Caco-2 (cell line): ENCODE measurements at regions not wholly inside any gene's neighbourhood (a gene's known extent, or its start where the extent isn't known, plus 50 kb on each side); places are given as distances from the start of the nearest gene placed in this dataset.

Experiments
- BruUV-seq: library from RNA; stranded (reverse); fragments of 400-500 nt; replicated peaks from 2 replicates; lab custom pipeline; 2021; lab: Mats Ljungman, UMichigan
- CTCF ChIA-PET: fragments of 300-600 bp; sonication (Branson Sonifier 250); formaldehyde crosslinking; loops from one replicate; lab custom pipeline; 2022; ENCODE audit warnings: antibody characterized with exemption; lab: Charles Lee
- POLR2A ChIA-PET: fragments of 300-600 bp; sonication (Branson Sonifier 250); formaldehyde crosslinking; loops from one replicate; lab custom pipeline; 2022; ENCODE audit warnings: antibody characterized with exemption; lab: Charles Lee
- DNase-seq, 2 experiments: peaks; one replicate each; pipeline versions ENCODE4 v3.0.0 to v3.0.0-alpha.2; 2020 to 2022
- H3K27me3 ChIP-seq: replicated peaks from 2 replicates; pipeline ENCODE4 v1.6.0; 2011; ENCODE audit warnings: low read length; ENCODE audit not compliant: control insufficient read depth, insufficient read depth
- H3K36me3 ChIP-seq: 2 replicates; pipeline ENCODE4 v1.5.1; 2011; ENCODE audit warnings: low read length; ENCODE audit not compliant: control insufficient read depth, insufficient read depth
- H3K4me1 ChIP-seq: fragments of 250-450 bp; sonication (Bioruptor Pico); 2 replicates; pipeline ENCODE4 v1.5.1; 2020; ENCODE audit warnings: mild to moderate bottlenecking
- H3K4me3 ChIP-seq: 2 replicates; pipeline ENCODE4 v1.5.1; 2011; ENCODE audit warnings: low read depth, mild to moderate bottlenecking, control low read depth, low read length
- H3K9me3 ChIP-seq: fragments of 250-450 bp; sonication (Bioruptor Pico); 2 replicates; pipeline ENCODE4 v1.5.1; 2020; ENCODE audit warnings: mild to moderate bottlenecking, moderate library complexity
- H3K27ac Mint-ChIP-seq: one replicate; pipeline ENCODE4 v1.8.0; 2022; ENCODE audit warnings: mixed read lengths; ENCODE audit not compliant: unreplicated experiment
- H3K27me3 Mint-ChIP-seq: one replicate; pipeline ENCODE4 v1.8.0; 2022; ENCODE audit warnings: mixed read lengths; ENCODE audit not compliant: insufficient read depth, unreplicated experiment
- H3K36me3 Mint-ChIP-seq: one replicate; pipeline ENCODE4 v1.8.0; 2022; ENCODE audit warnings: mild to moderate bottlenecking, mixed read lengths; ENCODE audit not compliant: insufficient read depth, unreplicated experiment
- H3K4me1 Mint-ChIP-seq: one replicate; pipeline ENCODE4 v1.8.0; 2022; ENCODE audit warnings: low read depth, mixed read lengths; ENCODE audit not compliant: unreplicated experiment
- H3K4me3 Mint-ChIP-seq: one replicate; pipeline ENCODE4 v1.8.0; 2022; ENCODE audit warnings: mild to moderate bottlenecking, moderate library complexity, mixed read lengths; ENCODE audit not compliant: unreplicated experiment
- H3K9me3 Mint-ChIP-seq: one replicate; pipeline ENCODE4 v1.8.0; 2022; ENCODE audit warnings: mixed read lengths; ENCODE audit not compliant: unreplicated experiment
- CTCF ChIP-seq, 2 experiments: fragments of 200-600 bp in 1 of 2; IDR thresholded peaks; 1 replicate in 1 of 2; 2 replicates in 1 of 2; pipeline versions ENCODE4 v1.5.1 to v1.8.0; 2011 to 2022; ENCODE audit warnings: antibody characterized with exemption in 1 of 2, control low read depth in 1 of 2, inconsistent platforms in 1 of 2, low read depth in 1 of 2, low read length in 1 of 2, mild to moderate bottlenecking in 1 of 2, moderate library complexity in 1 of 2; ENCODE audit not compliant: insufficient read depth in 1 of 2, severe bottlenecking in 1 of 2, unreplicated experiment in 1 of 2
- intact Hi-C: fragments of 100-400 bp; cut with micrococcal nuclease; formaldehyde crosslinking; loops from one replicate; pipeline ENCODE4 v1.10.0; 2022; ENCODE audit not compliant: unreplicated experiment

- H3K4me1 ChIP-seq, result no peaks in the 10 kb centered on the region
- CTCF ChIA-PET, result no interaction called here
- H3K9me3 Mint-ChIP-seq, result no peaks in the 10 kb centered on the region
- no peak overlapping the region for H3K4me3 Mint-ChIP-seq
- TF ChIP-seq CTCF (IDR thresholded peaks at IDR 0.05; ENCODE audit: insufficient read depth in 1 of 2, low read depth in 1 of 2, low read length in 1 of 2, severe bottlenecking in 1 of 2, unreplicated experiment in 1 of 2), result no peak
- H3K9me3 ChIP-seq, result no peaks in the 10 kb centered on the region
- no peak for DNase-seq
- H3K27me3 ChIP-seq, result no peaks in the 10 kb centered on the region
- H3K4me3 ChIP-seq, result no peak overlapping the region
- no peak overlapping the region for H3K27ac Mint-ChIP-seq
- peaks cover 4% of the 10 kb centered on the region for H3K27me3 Mint-ChIP-seq
- no peaks in the 10 kb centered on the region for H3K36me3 Mint-ChIP-seq
- no TSS peak for BruUV-seq
- no peaks in the 10 kb centered on the region for H3K4me1 Mint-ChIP-seq
- H3K36me3 ChIP-seq, result no peaks in the 10 kb centered on the region
- POLR2A ChIA-PET, result no interaction called here
- intact Hi-C loops, result no loop called here
Observed at GRCh38 chr14:56975521-56975920, 165.2 kb upstream of the OTX2 start.

- no peak for TF ChIP-seq CTCF (IDR thresholded peaks at IDR 0.05; ENCODE audit: insufficient read depth in 1 of 2, low read depth in 1 of 2, low read length in 1 of 2, severe bottlenecking in 1 of 2, unreplicated experiment in 1 of 2)
- Histone ChIP-seq H3K9me3 (no peaks in the 10 kb centered on the region), H3K27me3 (no peaks in the 10 kb centered on the region), H3K4me3 (no peak overlapping the region), H3K4me1 (no peaks in the 10 kb centered on the region), H3K36me3 (no peaks in the 10 kb centered on the region)
- H3K4me1 Mint-ChIP-seq, result no peaks in the 10 kb centered on the region
- H3K27me3 Mint-ChIP-seq, result peaks cover 5% of the 10 kb centered on the region
- POLR2A ChIA-PET, result no interaction called here
- DNase-seq, result no peak
- BruUV-seq, result no TSS peak
- H3K27ac Mint-ChIP-seq, result no peak overlapping the region
- no peaks in the 10 kb centered on the region for H3K9me3 Mint-ChIP-seq
- intact Hi-C loops, result no loop called here
- no peaks in the 10 kb centered on the region for H3K36me3 Mint-ChIP-seq
- no peak overlapping the region for H3K4me3 Mint-ChIP-seq
- CTCF ChIA-PET, result no interaction called here
Observed at GRCh38 chr14:56972948-56973347, 162.7 kb upstream of the OTX2 start.

- H3K4me1 ChIP-seq, result no peaks in the 10 kb centered on the region
- H3K27me3 ChIP-seq, result no peaks in the 10 kb centered on the region
- H3K9me3 ChIP-seq, result no peaks in the 10 kb centered on the region
- CTCF ChIA-PET, result no interaction called here
- no peak overlapping the region for H3K27ac Mint-ChIP-seq
- no peaks in the 10 kb centered on the region for H3K36me3 ChIP-seq
- H3K4me3 ChIP-seq, result no peak overlapping the region
- no peaks in the 10 kb centered on the region for H3K36me3 Mint-ChIP-seq
- TF ChIP-seq CTCF (IDR thresholded peaks at IDR 0.05; ENCODE audit: insufficient read depth in 1 of 2, low read depth in 1 of 2, low read length in 1 of 2, severe bottlenecking in 1 of 2, unreplicated experiment in 1 of 2), result no peak
- POLR2A ChIA-PET, result no interaction called here
- H3K9me3 Mint-ChIP-seq, result no peaks in the 10 kb centered on the region
- intact Hi-C loops, result no loop called here
- no peak overlapping the region for H3K4me3 Mint-ChIP-seq
- peaks cover 15% of the 10 kb centered on the region for H3K27me3 Mint-ChIP-seq
- no TSS peak for BruUV-seq
- DNase-seq, result no peak
- H3K4me1 Mint-ChIP-seq, result no peaks in the 10 kb centered on the region
Observed at GRCh38 chr14:56964895-56965294, 154.6 kb upstream of the OTX2 start.
